ENCODE measurements at regions not wholly inside any gene's neighbourhood (a gene's known extent, or its start where the extent isn't known, plus 50 kb on each side); places are given as distances from the start of the nearest gene placed in this dataset.

- no peaks in the 10 kb centered on the region for H3K36me3 ChIP-seq
- no peak for DNase-seq (ENCODE audit: extremely low spot score)
- intact Hi-C loops (cut with DNase I) = no loop called here
- no peak overlapping the region for H3K4me3 ChIP-seq
- WGBS = 90% methylated on average over 1 of the region's 1 CpG
- H3K9me3 ChIP-seq = no peaks in the 10 kb centered on the region
- no peaks in the 10 kb centered on the region for H3K4me1 ChIP-seq
- H3K27ac ChIP-seq (replicated peaks in 1 of 4) = no peak overlapping the region
- TF ChIP-seq EP300 (IDR thresholded peaks at IDR 0.05) (no peak), POLR2A (IDR thresholded peaks at IDR 0.05; ENCODE audit: low read depth) (no peak)
- H3K27me3 ChIP-seq = no peaks in the 10 kb centered on the region
Observed at GRCh38 chr18:56314396-56314795, 324.0 kb downstream of the TXNL1 start.

GRCh38 chr18:56312551-56313335, 325.6 kb downstream of the TXNL1 start:
- TF ChIP-seq POLR2AphosphoS5 (IDR thresholded peaks at IDR 0.05) (no peak), EP300 (IDR thresholded peaks at IDR 0.05) (no peak), CTCF (IDR thresholded peaks at IDR 0.05) (no peak), POLR2A (IDR thresholded peaks at IDR 0.05; ENCODE audit: low read depth) (no peak)
- intact Hi-C loops (cut with DNase I) = no loop called here
- no peaks in the 10 kb centered on the region for H3K27me3 ChIP-seq
- H3K4me3 ChIP-seq = no peak overlapping the region
- no peak for DNase-seq (ENCODE audit: extremely low spot score)
- 74% methylated on average over 5 of the region's 5 CpGs for WGBS
- no peaks in the 10 kb centered on the region for H3K4me1 ChIP-seq
- no peak overlapping the region for H3K27ac ChIP-seq (replicated peaks in 1 of 4)
- H3K9me3 ChIP-seq = no peaks in the 10 kb centered on the region
- H3K36me3 ChIP-seq = no peaks in the 10 kb centered on the region

GRCh38 chr18:56309104-56309503, 329.3 kb downstream of the TXNL1 start:
- Histone ChIP-seq H3K27me3 (no peaks in the 10 kb centered on the region), H3K36me3 (no peaks in the 10 kb centered on the region), H3K27ac (replicated peaks in 1 of 4) (no peak overlapping the region), H3K4me3 (no peak overlapping the region), H3K9me3 (no peaks in the 10 kb centered on the region), H3K4me1 (no peaks in the 10 kb centered on the region)
- no peak for DNase-seq (ENCODE audit: extremely low spot score)
- TF ChIP-seq POLR2A (IDR thresholded peaks at IDR 0.05; ENCODE audit: low read depth) (no peak), EP300 (IDR thresholded peaks at IDR 0.05) (no peak)
- 57% methylated on average over 2 of the region's 2 CpGs for WGBS
- intact Hi-C loops (cut with DNase I) = no loop called here

- H3K4me1 ChIP-seq = no peaks in the 10 kb centered on the region
- intact Hi-C loops (cut with DNase I) = no loop called here
- no peaks in the 10 kb centered on the region for H3K27me3 ChIP-seq
- no peak overlapping the region for H3K27ac ChIP-seq (replicated peaks in 1 of 4)
- no peaks in the 10 kb centered on the region for H3K36me3 ChIP-seq
- 83% methylated on average over 4 of the region's 4 CpGs for WGBS
- DNase-seq (ENCODE audit: extremely low spot score) = no peak
- TF ChIP-seq CTCF (IDR thresholded peaks at IDR 0.05) (no peak), EP300 (IDR thresholded peaks at IDR 0.05) (no peak), POLR2A (IDR thresholded peaks at IDR 0.05; ENCODE audit: low read depth) (no peak), POLR2AphosphoS5 (IDR thresholded peaks at IDR 0.05) (no peak)
- H3K9me3 ChIP-seq = no peaks in the 10 kb centered on the region
- no peak overlapping the region for H3K4me3 ChIP-seq
Observed at GRCh38 chr18:56307354-56308170, 330.8 kb downstream of the TXNL1 start.

GRCh38 chr18:56306797-56307196, 331.6 kb downstream of the TXNL1 start:
- intact Hi-C loops (cut with DNase I) = no loop called here
- Histone ChIP-seq H3K36me3 (no peaks in the 10 kb centered on the region), H3K27ac (replicated peaks in 1 of 4) (no peak overlapping the region), H3K27me3 (no peaks in the 10 kb centered on the region), H3K4me3 (no peak overlapping the region), H3K9me3 (no peaks in the 10 kb centered on the region), H3K4me1 (no peaks in the 10 kb centered on the region)
- WGBS = 43% methylated on average over 1 of the region's 1 CpG
- DNase-seq (ENCODE audit: extremely low spot score) = no peak
- TF ChIP-seq EP300 (IDR thresholded peaks at IDR 0.05) (no peak), POLR2AphosphoS5 (IDR thresholded peaks at IDR 0.05) (no peak), POLR2A (IDR thresholded peaks at IDR 0.05; ENCODE audit: low read depth) (no peak), CTCF (IDR thresholded peaks at IDR 0.05) (no peak)
